ENCODE measurements at regions not wholly inside any gene's neighbourhood (a gene's known extent, or its start where the extent isn't known, plus 50 kb on each side); places are given as distances from the start of the nearest gene placed in this dataset.
"Not testable (repeated sequence)": the region's sequence is repeated elsewhere in the genome, so short reads cannot be mapped to it uniquely, and the experiment has no call there.

- Mint-ChIP-seq H3K27me3 (ENCODE audit: unreplicated experiment) (no peaks in the 10 kb centered on the region), H3K4me1 (ENCODE audit: low read depth, unreplicated experiment) (no peaks in the 10 kb centered on the region), H3K4me3 (ENCODE audit: unreplicated experiment) (no peak overlapping the region), H3K9me3 (ENCODE audit: unreplicated experiment) (no peaks in the 10 kb centered on the region), H3K27ac (ENCODE audit: unreplicated experiment) (no peak overlapping the region), H3K36me3 (ENCODE audit: unreplicated experiment) (no peaks in the 10 kb centered on the region)
- DNase-seq = no peak
- TF ChIP-seq, protein P1, sequence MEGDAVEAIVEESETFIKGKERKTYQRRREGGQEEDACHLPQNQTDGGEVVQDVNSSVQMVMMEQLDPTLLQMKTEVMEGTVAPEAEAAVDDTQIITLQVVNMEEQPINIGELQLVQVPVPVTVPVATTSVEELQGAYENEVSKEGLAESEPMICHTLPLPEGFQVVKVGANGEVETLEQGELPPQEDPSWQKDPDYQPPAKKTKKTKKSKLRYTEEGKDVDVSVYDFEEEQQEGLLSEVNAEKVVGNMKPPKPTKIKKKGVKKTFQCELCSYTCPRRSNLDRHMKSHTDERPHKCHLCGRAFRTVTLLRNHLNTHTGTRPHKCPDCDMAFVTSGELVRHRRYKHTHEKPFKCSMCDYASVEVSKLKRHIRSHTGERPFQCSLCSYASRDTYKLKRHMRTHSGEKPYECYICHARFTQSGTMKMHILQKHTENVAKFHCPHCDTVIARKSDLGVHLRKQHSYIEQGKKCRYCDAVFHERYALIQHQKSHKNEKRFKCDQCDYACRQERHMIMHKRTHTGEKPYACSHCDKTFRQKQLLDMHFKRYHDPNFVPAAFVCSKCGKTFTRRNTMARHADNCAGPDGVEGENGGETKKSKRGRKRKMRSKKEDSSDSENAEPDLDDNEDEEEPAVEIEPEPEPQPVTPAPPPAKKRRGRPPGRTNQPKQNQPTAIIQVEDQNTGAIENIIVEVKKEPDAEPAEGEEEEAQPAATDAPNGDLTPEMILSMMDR (IDR thresholded peaks at IDR 0.05; ENCODE audit: partially characterized antibody, unreplicated experiment) = no peak
These were observed 91.3 kb upstream of the GPBP1 start for GRCh38 chr5:57082441-57083067.

DNA sequence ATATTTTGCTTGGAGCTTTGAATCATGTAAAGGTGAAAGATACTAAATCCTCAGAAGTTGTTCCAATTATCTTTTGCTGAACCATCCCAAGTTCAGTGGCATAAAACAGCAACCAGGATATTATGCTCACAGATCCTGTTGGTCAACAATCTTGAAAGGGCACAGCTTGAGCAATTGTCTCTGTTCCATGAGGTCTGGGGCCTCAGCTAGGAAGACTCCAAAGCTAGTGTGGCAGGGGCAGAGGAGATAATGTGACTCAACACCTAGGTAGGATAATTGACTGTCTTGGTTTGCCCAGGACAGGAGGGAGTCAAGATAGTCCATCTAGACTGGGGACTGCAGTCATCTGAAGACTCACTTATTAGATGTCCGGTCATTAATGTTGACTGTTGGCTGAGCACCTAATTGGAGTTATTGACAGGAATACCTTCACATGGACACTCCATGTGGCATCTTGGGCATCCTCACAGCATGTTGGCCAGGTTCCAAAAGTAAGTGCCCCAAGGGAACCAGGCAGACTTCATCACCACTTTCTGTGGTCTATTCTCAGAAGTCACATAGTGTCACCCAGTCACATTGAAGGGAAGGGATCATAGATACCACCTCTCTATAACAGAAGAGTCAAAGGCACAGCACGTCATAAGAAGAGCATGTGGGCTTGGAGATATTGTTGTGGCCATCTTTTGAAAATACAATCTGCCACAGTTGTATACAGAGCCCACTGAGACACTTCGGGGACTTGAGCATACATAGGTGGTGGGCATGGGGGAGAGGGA is 88.4 kb upstream of the GPBP1 start:
- TF ChIP-seq, protein P1 (IDR thresholded peaks at IDR 0.05; ENCODE audit: partially characterized antibody, unreplicated experiment) = no peak
- Mint-ChIP-seq H3K4me1 (ENCODE audit: low read depth, unreplicated experiment) (no peaks in the 10 kb centered on the region), H3K4me3 (ENCODE audit: unreplicated experiment) (no peak overlapping the region), H3K9me3 (ENCODE audit: unreplicated experiment) (no peaks in the 10 kb centered on the region), H3K36me3 (ENCODE audit: unreplicated experiment) (no peaks in the 10 kb centered on the region), H3K27me3 (ENCODE audit: unreplicated experiment) (no peaks in the 10 kb centered on the region), H3K27ac (ENCODE audit: unreplicated experiment) (no peak overlapping the region)
- DNase-seq = no peak

DNA sequence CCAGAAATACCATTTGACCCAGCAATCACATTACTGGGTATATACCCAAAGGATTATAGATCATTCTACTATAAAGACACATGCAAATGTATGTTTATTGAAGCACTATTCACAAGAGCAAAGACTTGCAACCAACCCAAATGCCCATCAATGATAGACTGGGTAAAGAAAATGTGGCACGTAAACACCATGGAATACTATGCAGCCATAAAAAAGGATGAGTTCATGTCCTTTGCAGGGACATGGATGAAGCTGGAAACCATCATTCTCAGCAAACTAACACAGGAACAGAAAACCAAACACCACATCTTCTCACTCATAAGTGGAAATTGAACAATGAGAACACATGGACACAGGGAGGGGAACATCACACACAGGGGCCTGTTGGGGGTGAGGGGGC is 85.9 kb upstream of the GPBP1 start:
- H3K9me3 Mint-ChIP-seq (ENCODE audit: unreplicated experiment); H3K4me3 Mint-ChIP-seq (ENCODE audit: unreplicated experiment); H3K27ac Mint-ChIP-seq (ENCODE audit: unreplicated experiment); DNase-seq; H3K27me3 Mint-ChIP-seq (ENCODE audit: unreplicated experiment); H3K4me1 Mint-ChIP-seq (ENCODE audit: low read depth, unreplicated experiment); H3K36me3 Mint-ChIP-seq (ENCODE audit: unreplicated experiment): not testable (repeated sequence)

- Mint-ChIP-seq H3K4me1 (ENCODE audit: low read depth, unreplicated experiment) (no peaks in the 10 kb centered on the region), H3K27ac (ENCODE audit: unreplicated experiment) (no peak overlapping the region), H3K36me3 (ENCODE audit: unreplicated experiment) (peaks cover 23% of the 10 kb centered on the region), H3K27me3 (ENCODE audit: unreplicated experiment) (peaks cover 1% of the 10 kb centered on the region), H3K4me3 (ENCODE audit: unreplicated experiment) (no peak overlapping the region), H3K9me3 (ENCODE audit: unreplicated experiment) (peaks cover 5% of the 10 kb centered on the region)
- TF ChIP-seq, protein P1 (IDR thresholded peaks at IDR 0.05; ENCODE audit: partially characterized antibody, unreplicated experiment) = no peak
- peak; percentile 31 for DNase-seq
These were observed 78.8 kb upstream of the GPBP1 start for GRCh38 chr5:57094753-57095683.

- peaks cover 23% of the 10 kb centered on the region for H3K36me3 Mint-ChIP-seq (ENCODE audit: unreplicated experiment)
- no peak overlapping the region for H3K27ac Mint-ChIP-seq (ENCODE audit: unreplicated experiment)
- no peak overlapping the region for H3K4me3 Mint-ChIP-seq (ENCODE audit: unreplicated experiment)
- no peaks in the 10 kb centered on the region for H3K4me1 Mint-ChIP-seq (ENCODE audit: low read depth, unreplicated experiment)
- H3K9me3 Mint-ChIP-seq (ENCODE audit: unreplicated experiment) = peaks cover 5% of the 10 kb centered on the region
- peaks cover 1% of the 10 kb centered on the region for H3K27me3 Mint-ChIP-seq (ENCODE audit: unreplicated experiment)
- DNase-seq = no peak
- TF ChIP-seq, protein P1 (IDR thresholded peaks at IDR 0.05; ENCODE audit: partially characterized antibody, unreplicated experiment) = no peak
These were observed 76.3 kb upstream of the GPBP1 start for GRCh38 chr5:57097526-57097925.

All from glutamatergic neuron (in vitro differentiated cells).